Chondrocyte (in vitro differentiated cells): ENCODE measurements at regions not wholly inside any gene's neighbourhood (a gene's known extent, or its start where the extent isn't known, plus 50 kb on each side); places are given as distances from the start of the nearest gene placed in this dataset.

Experiments
- DNase-seq: peaks from one replicate; pipeline ENCODE4 v3.0.0; 2021; ENCODE audit warnings: mixed read lengths, low spot score
- H3K27ac Mint-ChIP-seq: one replicate; pipeline ENCODE4 v1.8.0; 2021; ENCODE audit warnings: mild to moderate bottlenecking, moderate library complexity, mixed read lengths; ENCODE audit not compliant: unreplicated experiment
- H3K27me3 Mint-ChIP-seq: 2 replicates; pipeline ENCODE4 v1.8.0; 2021; ENCODE audit warnings: low read depth, mixed read lengths
- H3K36me3 Mint-ChIP-seq: 2 replicates; pipeline ENCODE4 v1.8.0; 2021; ENCODE audit warnings: low read depth, mixed read lengths
- H3K4me1 Mint-ChIP-seq: 2 replicates; pipeline ENCODE4 v1.8.0; 2021; ENCODE audit warnings: low read depth, mild to moderate bottlenecking, mixed read lengths
- H3K4me3 Mint-ChIP-seq: one replicate; pipeline ENCODE4 v1.8.0; 2021; ENCODE audit warnings: mild to moderate bottlenecking, moderate library complexity, mixed read lengths; ENCODE audit not compliant: unreplicated experiment
- H3K9me3 Mint-ChIP-seq: 2 replicates; pipeline ENCODE4 v1.8.0; 2021; ENCODE audit warnings: low read depth, mixed read lengths
- CTCF ChIP-seq: fragments of 200-600 bp; sonication (generic); IDR thresholded peaks from 2 replicates; pipeline ENCODE4 v1.5.0; 2021; ENCODE audit warnings: antibody characterized with exemption, mild to moderate bottlenecking, moderate library complexity

GRCh38 chr5:148949841-148950470, 112.9 kb downstream of the SH3TC2 start:
- Mint-ChIP-seq H3K9me3 (no peaks in the 10 kb centered on the region), H3K27me3 (no peaks in the 10 kb centered on the region), H3K4me1 (no peaks in the 10 kb centered on the region), H3K4me3 (no peak overlapping the region), H3K36me3 (no peaks in the 10 kb centered on the region), H3K27ac (no peak overlapping the region)
- DNase-seq, result no peak
- no peak for TF ChIP-seq CTCF

DNA sequence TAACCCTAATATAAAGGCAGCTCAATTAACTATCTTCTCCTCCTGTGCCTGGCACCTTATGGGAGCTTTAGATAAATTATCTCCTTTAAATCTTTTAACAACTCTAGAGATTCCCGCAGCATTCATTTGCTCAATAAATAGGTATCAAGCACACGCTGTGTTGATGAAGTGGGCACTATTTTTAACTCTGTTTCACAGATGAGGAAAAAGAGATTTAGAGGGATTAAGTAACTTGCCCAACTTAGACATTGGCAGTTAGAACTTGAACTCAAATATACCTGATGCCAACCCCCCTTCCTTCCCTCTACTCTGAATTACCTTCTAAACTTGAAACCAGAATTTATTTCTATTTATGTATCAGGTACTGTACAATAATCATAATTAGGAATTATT, 112.4 kb downstream of the SH3TC2 start:
- H3K4me3 Mint-ChIP-seq, result no peak overlapping the region
- H3K27me3 Mint-ChIP-seq, result no peaks in the 10 kb centered on the region
- TF ChIP-seq CTCF, result no peak
- no peak for DNase-seq
- no peaks in the 10 kb centered on the region for H3K36me3 Mint-ChIP-seq
- H3K4me1 Mint-ChIP-seq, result no peaks in the 10 kb centered on the region
- H3K27ac Mint-ChIP-seq, result no peak overlapping the region
- H3K9me3 Mint-ChIP-seq, result no peaks in the 10 kb centered on the region

- Mint-ChIP-seq H3K36me3 (no peaks in the 10 kb centered on the region), H3K27ac (no peak overlapping the region), H3K9me3 (no peaks in the 10 kb centered on the region), H3K27me3 (no peaks in the 10 kb centered on the region), H3K4me3 (no peak overlapping the region), H3K4me1 (no peaks in the 10 kb centered on the region)
- no peak for DNase-seq
- no peak for TF ChIP-seq CTCF
Observed at GRCh38 chr5:148950892-148951291, 112.0 kb downstream of the SH3TC2 start.

DNA sequence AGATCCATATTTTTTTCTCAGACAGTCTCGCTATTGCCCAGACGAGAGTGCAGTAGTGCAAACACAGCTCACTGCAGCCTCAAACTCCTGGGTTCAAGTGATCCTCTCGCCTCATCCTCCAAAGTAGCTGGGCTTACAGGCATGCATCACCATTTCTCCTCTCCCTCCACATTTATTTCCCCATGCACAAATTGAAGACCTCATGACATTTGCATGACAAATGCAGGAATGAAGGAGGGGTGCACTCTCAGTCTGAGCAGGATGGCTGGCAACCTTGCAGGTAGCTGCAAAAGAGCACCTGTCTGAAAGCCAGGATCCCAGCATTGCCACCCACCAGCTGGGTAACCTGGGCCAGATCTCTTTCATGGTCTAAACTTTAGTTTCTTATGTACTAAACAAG, 111.2 kb downstream of the SH3TC2 start:
- Mint-ChIP-seq H3K36me3 (no peaks in the 10 kb centered on the region), H3K9me3 (no peaks in the 10 kb centered on the region), H3K27me3 (no peaks in the 10 kb centered on the region), H3K27ac (no peak overlapping the region), H3K4me1 (no peaks in the 10 kb centered on the region), H3K4me3 (no peak overlapping the region)
- no peak for DNase-seq
- no peak for TF ChIP-seq CTCF

DNA sequence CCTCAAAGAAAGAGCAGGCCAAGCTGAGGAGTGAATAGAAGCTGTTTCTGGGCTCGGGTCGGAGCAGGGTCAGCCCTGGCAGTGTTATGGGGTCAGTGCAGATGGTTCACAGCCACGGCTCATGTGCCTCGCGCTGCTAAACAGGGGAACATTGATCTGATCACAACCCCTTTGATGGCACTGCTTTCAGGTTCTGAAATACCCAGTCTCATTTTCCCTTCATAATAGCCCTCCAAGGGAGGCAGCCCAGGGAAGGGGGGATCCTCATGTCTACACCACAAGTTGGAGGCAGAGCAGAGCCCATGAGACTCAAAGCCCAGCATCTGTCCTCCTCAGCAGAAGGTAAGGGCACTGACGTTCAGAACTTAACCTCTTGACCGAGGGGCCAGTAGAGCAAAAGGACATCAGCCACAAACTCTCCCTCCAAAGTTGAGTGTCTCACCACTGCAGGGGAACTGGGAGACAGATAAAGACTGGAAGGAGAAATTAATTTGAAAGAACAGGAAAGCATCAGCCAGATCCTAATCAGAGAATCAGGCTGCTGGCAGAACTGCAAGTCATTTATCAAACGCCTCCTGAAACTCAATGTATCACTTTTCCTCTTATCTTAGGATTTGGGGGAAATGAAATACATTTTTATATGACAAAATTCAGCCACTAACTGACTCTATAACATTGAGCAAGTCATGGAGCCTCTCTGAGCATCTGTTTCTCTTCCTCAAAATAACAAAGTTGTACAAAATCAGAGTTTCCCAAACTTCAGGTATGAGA, 110.6 kb downstream of the SH3TC2 start:
- no peak for TF ChIP-seq CTCF
- no peak for DNase-seq
- no peaks in the 10 kb centered on the region for H3K9me3 Mint-ChIP-seq
- H3K4me3 Mint-ChIP-seq, result no peak overlapping the region
- no peaks in the 10 kb centered on the region for H3K4me1 Mint-ChIP-seq
- H3K27me3 Mint-ChIP-seq, result no peaks in the 10 kb centered on the region
- H3K27ac Mint-ChIP-seq, result no peak overlapping the region
- H3K36me3 Mint-ChIP-seq, result no peaks in the 10 kb centered on the region
